HG03442 (cell line): ENCODE measurements at regions not wholly inside any gene's neighbourhood (a gene's known extent, or its start where the extent isn't known, plus 50 kb on each side); places are given as distances from the start of the nearest gene placed in this dataset.
"Not testable (repeated sequence)": the region's sequence is repeated elsewhere in the genome, so short reads cannot be mapped to it uniquely, and the experiment has no call there.

Experiments
- ATAC-seq: cut with Tn5 transposase; IDR thresholded peaks from one replicate; pipeline ENCODE4 v1.9.1; 2021; ENCODE audit warnings: mild to moderate bottlenecking, moderate library complexity; ENCODE audit not compliant: unreplicated experiment

DNA sequence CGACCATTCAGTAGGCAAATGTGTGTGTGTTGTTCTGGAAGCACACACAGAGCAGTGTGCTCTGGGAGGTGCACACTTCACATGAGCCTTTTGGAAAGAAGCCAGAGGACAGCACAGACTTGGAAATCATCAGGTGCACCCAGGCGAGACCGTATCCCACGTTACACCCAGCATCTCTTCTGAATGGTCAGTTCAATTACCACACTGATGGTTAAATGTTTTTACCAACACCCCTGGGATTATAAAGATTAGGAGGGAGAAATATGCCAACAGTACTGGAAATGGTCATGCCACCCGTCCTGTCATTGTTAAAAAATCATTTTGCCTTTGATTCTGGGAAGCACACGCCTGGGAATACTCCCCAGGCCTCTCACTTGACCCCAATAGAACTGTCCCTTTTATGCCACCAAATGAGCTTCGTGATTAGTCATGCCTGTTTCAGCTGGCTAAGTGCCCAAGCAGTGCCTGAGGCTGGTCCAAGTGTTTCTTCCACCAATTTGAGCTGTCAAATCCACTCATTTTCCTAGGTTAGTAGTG is 183.7 kb downstream of the NRP2 start:
- no peak for ATAC-seq

DNA sequence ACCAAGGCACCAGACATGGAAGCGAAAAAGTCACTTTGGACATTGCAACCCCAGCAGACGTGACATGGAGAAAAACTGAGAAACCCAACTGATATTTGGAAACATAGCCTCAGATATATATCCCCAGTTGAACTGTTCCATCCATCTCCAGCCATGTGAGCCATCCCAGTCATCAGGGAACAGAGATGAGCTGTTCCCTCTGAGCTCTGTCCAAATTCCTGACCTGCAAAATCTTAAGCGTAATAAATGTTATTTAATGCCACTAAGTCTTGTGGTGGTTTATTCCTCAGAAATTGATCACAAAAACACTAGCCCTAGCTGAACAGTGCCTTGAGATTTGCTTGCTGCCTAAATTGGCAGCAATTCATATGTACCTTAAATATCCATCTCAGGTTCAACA is 182.8 kb downstream of the NRP2 start:
- ATAC-seq, result no peak

DNA sequence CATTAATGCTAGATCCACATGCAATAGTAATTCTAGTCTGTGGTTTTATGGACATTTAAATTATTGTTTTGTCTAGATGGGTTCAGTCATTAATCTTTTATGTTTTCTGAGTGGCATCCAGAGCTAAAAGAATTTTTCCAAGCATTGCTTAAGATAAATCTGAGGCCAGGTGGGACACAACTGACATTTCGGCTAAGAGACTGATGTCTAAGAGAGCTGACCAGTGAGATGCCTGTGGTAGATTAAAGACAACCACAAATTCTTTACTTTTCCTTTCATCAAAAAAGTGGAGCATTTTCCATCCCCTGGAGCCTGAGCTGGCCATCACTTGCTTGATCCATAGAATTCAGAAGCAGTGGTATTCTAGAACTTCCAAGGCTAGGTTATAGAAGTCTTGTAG is 182.2 kb downstream of the NRP2 start:
- ATAC-seq, result no peak

DNA sequence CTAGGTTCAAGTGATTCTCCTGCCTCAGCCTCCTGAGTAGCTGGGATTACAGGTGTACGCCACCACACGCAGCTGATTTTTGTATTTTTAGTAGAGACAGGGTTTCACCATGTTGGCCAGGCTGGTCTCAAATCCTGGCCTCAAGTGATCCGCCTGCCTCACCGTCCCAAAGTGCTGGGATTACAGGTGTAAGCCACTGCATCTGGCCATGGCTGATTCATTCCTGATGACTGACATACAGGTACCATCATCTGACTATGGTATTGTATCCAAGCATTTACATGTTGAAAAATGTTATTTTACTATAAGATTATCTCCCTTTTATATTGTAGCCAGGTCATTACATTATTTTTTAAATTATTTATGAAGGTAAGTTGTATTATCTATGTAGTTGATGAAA is 180.5 kb downstream of the NRP2 start:
- not testable (repeated sequence) for ATAC-seq

DNA sequence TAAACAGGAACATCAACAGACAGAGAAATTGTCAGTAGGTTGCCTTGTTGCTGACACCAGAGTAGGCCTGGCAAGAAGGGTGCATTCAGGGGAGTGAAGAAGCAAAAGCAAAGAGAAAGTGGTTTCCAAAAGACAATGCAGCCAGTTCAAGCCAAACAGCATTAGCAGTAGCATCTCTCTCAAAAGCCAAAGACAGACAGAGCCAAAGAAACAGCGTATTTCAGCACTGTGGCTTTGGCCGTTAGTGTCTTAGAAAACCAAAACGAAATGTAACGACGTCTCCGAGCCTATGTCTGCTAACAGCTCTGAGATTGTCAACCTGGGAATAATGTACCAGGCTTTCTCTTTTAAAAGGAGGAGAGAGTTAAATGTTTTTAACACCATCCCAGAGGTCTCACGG is 178.6 kb downstream of the NRP2 start:
- no peak for ATAC-seq

DNA sequence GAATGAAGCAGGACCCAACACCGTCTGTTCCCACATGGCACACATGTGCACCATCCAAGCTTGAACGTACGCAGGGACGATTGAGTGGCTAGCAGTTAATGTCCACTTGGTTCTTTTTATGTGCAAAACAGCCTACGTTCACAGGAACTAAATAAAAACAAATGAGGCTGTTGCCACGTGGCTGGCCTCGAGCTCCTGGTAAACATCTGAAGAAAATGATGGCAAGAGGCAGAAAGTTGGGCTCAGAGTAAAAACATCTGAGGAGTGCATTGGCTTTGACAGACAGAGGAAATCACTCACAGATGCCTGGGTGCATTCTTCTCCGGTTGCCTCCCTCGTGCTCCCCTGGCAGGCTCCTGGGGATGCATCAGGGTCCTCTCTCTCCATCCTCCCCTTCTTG is 177.9 kb downstream of the NRP2 start:
- ATAC-seq, result no peak

DNA sequence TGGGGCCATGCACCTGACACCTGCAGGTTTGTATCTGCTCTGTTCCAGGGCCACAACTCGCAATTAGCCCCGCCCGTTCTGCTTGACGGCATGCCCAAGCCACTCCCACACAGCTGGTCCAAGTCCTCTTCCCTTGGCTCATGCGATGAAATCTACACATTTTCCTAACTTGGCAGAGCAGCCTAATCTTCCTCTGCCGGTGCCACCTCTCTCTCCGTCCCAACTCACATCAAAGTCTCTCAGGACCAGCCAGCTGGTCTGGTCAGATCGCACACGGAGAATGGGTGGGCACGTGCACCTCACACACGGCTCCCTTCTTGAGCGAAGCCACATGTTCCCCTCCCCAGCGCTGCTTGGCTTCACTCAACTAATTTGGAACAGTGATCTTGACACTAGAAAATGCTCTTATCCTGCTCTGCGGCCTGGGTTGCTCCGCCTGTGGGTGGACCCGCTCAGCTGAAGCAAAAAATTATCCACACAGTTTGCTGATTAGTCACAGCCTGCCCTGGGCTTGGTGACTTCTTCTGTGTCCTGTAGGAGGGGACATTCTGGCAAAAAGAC is 176.7 kb downstream of the NRP2 start:
- peak; percentile 45 for ATAC-seq

DNA sequence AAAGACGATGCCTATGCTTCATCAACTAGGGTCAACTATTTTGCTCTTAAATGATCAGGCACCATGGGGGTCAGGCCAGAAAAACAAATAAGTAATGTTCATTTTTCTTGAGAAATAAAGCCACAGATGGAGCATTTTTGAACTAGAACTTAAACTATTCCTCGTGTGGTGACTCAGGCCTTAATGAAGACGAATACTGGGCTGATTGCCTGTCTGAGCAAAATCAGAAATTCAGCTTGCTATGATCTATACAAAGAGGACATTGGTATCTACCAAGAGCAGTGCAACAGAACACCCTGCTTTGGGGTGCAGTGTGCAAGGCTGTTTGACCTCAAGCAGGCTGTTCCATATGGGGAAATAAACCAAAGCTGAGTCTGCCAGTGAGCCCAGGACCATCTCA is 176.0 kb downstream of the NRP2 start:
- no peak for ATAC-seq

DNA sequence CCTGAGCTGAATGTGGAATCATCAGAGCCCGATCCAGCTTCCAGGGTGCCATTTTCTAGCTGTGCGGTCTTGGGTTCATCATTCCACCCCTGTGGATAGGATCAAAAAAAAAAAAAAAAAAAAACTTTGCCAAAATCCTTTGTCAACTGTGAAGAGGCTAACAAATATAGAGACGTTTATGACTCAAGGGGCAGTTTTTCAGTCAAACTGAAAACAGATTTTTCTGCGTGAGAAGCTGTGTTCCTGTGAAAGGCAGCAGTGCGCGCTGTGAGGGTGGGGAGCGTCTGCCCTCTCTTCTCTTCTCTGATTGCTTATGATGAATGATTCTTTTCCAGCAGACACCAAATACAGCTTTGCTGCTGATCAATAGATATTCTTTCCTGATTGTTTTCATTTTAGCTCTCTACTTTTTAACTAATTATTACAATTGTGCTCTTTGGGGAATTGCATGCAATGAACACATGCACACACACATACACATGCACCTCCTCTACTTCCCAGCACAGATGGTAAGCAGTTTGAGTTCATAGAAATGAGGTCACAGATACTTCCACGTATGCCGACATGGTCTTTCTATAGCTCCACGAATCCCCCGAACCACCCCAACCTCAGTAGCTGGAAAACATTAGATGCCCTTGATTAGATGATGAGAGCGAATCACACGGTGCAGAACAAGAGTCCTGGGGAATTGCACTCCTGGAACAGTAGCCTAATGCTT is 175.4 kb downstream of the NRP2 start:
- ATAC-seq, result peak; percentile 74

DNA sequence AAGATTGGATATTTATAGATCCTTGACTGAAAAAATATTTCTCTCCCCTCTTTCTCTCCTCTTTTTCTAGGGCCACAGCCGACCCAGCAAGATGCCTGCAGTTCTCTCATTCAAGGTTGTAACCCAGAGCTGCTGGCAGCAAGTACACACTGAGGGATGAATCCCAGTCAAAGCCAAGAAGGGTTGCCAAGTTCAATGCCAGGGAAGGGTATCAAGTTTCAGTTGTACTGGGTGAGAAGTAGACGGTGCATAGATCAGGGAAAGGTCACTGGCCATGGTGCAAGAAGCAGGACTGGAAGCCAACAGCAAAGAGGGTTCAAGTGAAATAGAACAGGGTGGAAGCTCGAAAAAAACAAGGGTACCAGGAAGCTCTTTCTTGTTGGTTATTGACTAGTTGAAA is 170.2 kb downstream of the NRP2 start:
- ATAC-seq, result no peak

DNA sequence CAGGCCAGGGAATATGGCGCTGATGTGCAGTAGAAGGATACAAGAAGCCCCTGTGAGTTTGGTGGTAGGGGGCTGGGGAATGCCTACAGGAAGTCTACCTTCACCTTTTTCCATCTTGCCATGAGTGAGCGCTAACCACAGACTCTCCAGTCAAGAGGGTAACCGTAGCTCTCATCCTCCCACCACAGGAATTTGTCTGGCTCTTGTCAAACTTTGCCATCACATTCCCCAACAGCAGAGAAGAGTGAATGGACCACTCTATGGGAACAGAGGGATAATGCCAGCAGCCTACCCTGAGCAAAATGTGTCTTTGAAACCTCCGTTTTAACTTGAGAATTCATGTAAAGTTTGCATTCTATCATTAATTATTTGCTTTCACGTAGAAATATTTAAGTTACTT is 168.3 kb downstream of the NRP2 start:
- no peak for ATAC-seq

DNA sequence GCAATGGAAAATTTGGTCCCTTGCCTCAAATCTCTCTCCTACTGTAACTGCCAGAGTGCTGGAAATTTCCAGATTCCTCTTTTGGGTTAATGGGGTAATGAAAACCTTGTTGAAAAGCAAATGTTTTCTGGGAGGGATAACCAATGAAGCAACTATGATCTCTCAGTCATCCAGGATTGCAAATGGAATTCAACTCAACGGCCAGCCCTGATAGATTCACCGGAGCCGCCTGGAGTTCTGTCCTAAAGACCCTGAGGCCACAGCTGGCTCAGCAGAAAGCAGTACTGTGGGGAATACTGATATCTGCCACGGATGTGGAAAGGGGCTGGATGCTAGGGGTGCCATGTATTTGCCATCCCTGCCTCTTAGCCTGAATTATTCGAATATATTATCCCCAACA is 167.8 kb downstream of the NRP2 start:
- no peak for ATAC-seq

DNA sequence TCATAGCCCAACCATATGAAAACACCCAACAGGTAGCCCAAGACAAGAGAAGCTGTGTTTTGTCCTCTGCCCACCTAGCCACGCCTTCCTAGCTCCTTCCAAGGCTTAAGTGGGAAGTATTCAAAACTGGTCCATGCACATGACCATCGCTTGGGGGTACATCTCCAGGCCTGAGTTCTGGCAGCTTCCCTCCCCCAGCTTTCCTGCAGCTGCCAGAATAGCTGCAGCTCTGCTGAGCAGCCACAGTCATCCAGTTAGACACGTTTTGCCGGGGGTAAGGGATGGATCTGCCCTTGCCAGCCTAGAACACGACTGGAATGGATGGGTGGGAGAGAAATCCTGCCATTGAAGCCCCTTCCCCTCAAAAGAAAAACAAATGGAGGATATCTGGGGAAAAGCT is 166.8 kb downstream of the NRP2 start:
- no peak for ATAC-seq

DNA sequence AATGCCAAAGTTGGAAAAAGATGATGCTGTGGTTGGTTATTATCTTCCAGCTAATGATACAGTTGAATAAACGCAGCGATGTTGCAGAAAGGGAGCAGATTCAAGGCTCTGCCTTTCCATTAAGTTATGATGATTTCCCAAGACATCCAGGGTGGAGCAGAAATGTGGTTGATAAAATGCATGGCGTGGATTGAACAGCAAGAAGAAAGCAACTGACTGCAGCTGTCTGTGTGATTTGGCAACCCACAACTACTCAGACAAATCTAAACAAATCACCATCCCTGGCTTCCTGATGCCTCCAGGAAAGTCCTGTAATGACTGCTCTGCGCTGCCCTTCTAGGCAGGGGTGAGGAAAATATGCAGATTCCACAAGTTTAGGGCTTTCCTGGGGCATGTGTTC is 166.3 kb downstream of the NRP2 start:
- ATAC-seq, result no peak
